CD4-positive, alpha-beta T cell treated with Interleukin-4 for 4 hours (primary cell): ENCODE measurements at regions not wholly inside any gene's neighbourhood (a gene's known extent, or its start where the extent isn't known, plus 50 kb on each side); places are given as distances from the start of the nearest gene placed in this dataset.

Source experiments
- DNase-seq: peaks from one replicate; pipeline ENCODE4 v3.0.0-alpha.2; 2020

DNA sequence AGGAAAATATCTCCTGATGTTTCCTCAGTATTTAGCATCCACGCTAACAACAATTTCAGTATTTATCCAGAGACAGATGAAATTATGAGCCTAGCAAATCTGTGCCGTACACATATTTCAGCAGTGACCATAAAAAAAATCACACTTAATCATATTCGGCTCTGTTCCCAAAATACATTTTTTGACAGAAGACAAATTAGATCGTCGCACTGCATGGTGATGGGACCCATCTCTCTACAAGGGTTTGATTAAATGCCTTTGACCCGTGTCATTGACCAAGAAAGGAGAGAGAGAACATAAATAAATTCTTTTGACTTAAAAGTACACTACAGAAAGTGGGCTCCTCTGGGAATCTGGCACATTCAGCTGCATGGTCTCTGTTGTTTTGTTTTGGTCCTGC, 215.3 kb upstream of the SEMA6D start:
- no peak for DNase-seq

DNA sequence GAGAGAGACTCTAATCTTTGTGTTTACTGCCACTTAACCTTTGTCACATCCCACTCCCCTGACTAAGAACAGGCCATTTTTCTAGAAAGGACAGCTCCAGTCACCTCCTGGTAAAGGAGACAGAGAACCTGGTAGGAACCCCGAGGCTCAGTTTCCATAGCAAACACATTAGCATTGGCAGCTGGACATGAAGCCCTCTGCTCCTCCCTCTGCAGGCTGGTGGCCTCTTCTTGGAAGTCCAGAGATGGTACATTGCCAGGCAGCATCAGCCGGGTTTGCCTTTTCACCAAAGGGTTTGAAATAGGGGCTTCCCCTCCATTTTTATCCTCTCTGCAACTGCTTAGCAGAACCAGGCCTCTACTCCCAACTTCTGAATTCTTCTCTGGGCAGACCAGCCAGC, 213.4 kb upstream of the SEMA6D start:
- DNase-seq: no peak

DNA sequence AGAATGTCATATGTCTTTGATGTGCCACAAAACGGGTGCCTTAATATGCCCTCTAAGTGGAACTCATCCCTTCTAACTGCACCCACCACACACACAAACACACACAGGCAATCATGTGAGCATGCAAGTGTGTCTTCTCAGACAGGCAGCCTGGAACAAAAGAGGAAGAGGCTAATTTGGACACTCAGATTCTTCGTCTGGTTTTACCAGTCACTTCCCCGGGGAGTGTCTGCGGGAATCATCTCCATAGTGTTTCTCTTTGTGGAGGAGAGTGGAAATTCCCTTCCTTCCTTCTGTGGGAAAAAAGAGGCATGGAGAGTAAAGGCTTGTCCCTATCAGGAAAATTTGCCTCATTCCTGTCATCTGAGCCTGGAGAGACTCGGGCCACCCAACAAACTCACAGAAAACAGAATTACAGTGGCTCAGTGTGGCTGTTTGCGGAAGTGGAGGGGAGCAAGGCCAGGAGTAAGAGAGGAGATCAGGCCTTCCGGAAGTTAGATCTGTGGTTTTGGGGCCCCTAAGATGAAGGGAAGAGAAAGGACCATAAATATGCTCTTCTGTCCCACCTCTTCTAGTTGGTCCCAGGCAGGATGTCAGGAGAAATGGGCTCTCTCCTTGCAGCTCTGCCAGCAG, 212.6 kb upstream of the SEMA6D start:
- no peak for DNase-seq

DNA sequence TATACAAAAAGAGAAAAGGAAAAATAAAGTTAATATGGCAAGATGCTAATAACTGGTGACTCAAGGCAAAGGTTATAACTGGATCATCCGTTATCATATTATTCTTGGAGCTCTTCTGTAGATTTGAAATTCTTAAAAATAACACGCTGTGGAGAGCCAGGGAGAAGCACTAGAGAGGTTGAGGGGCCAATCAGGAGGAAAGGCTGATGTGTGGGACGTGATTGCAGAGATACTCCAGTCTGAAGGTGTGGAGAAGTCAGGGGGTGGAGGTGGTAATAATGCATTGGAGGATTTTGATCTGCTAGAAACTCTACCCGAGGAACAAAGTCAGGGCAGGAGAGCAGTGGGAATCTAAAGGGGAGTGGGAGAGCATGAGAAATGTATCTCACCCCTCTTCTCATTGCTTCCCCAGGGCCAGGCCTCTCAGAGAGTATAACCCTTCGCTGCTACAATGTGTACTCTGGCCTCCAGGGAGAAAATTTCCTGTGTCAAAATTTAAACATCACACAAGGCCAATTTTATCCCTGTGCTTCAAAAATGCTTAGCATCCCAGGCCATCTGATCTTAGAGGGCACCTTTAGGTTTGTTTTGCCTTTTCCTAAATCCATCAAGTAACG, 211.5 kb upstream of the SEMA6D start:
- DNase-seq: no peak

DNA sequence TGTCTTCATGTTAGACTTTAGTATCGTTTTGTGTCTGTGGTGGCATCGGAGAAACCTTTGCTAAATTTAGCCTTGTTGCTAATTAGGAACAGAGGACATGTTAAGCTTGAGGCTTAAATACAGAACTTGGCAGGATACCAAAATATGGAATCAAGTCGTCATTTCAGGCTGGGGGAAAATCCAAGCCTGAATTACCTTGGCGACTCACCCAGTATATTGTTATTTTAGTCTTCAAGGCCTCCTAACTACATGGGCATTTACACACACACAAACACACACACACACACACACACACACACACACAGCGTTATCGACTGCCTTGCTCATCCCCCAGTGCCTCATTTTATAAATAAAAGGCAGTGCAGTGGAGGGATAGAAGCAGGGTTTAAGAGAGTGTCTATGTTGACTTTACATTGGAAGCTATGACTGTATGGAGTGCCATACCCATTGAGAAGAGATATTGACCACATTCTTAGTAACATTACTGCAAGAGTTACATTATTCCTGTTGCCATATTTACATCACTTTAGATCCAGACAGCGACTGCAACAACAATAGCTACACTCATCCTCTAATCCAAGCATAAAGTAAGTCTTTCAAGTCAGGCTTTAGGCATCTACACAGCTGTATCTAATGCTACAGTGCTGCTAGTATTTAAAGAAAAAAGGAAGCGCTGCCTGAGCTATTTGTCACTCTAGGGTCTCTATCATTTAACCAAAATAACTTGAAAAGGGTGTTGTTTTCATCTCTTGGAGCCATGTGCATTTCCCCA, 210.8 kb upstream of the SEMA6D start:
- no peak for DNase-seq

DNA sequence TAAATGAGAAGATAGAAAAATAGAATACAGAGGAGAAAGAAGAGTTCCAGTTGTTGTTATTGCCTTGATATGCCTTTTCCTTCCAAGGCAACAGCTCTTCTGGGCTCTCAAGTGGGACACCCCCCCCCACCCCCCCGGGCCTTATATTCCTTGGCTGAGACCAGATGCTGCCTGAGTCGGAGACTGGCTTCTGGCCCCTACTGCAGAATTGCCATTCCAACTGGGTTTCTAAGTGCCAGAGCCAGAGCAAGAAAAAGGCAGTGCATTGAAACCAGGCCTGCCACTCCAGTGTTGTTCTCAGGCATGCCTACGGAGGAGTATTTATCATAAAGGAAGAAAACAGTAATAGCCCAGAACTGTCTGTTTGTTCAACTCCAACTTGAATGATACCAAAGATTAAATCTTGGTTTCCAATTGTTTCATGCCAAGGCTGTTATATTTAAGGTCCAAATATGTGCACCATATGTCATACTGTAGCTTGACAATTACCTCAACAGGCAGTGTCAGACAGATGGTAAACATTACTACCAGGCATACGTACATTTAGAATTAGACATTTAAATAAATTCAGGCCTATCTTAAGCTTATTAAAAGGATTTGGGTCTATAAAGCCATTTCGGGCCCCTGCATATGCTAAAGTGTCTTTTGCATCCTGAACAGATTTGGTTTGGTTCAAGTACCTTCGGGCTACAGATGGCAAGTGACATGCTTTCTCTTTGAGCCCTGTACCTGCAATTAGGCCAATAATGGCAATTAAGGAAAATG, 209.9 kb upstream of the SEMA6D start:
- DNase-seq: no peak

DNA sequence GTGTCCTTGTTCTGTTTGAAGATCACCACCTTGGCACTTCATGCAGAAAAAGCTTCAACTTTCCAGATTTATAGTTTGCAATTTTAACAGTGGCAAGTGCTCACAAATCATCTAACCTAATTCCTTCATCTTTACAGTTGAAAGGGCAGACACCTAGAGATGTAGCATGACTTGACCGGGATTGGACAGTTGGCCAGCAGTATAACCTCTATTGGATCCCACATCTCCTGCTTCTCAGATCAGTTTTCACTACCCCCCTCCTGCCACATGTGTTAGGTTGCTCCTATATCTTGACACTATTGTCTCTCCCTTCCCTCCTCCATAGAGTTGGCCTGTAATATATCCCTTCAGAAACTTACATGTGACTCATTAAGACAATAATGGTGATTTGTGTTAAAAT, 206.0 kb upstream of the SEMA6D start:
- no peak for DNase-seq

DNA sequence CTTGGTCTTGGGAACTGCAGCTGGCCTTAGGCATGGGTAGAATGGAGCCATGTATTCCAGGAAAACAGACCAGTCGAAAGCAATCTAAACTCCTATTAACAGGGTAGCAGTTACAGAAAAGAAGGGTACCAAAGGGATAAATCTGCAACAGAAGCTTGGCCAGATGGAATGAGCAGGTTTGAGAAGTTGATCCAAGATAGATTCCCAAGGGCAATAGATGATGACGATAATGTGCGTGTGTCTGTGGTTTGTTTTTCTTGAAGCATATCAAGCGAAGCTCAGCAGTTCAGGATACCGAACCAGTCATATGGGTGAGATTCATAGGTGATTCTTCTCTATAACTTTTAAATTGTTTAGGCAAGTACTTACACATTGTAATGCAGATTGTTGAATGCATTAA, 203.8 kb upstream of the SEMA6D start:
- DNase-seq: no peak

DNA sequence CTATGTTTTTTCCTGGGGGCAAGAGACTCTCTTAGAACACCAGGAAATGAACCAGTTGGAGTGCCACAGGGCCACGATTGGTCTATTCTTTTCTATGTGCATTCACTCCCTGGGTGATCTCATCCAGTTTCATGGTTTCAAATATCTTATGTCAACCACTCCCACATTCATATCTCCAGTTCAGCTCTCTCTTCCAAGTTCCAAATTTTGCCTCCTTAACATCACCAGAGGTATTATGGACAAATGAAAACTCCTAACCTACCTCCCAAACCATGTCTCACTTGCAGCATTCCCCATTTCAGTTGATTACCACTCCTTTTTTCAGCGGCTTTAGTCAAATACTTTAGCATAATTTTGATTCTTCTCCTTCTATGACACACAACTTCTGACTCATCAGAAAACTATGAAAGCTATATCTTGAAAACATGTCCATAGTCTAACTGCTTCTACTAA, 203.1 kb upstream of the SEMA6D start:
- no peak for DNase-seq

DNA sequence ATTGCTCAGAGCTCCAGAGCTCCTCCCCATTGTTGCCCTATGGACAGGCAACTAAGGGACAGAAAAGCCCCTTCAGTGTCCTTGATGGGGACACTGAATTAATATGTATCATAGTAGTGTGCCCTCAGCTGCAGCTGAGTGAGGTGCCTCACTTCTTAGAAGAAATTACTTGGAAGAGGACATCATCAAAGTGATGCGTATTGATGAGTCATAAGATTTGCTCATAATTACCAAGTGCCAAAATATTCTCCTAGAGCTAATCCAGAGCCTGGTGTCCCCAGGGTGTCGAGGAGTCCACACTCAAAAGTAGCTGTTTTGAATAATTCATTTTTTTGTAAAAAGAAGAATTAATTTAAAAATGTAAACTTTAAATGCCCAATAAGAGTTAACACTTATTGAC, 200.7 kb upstream of the SEMA6D start:
- no peak for DNase-seq

DNA sequence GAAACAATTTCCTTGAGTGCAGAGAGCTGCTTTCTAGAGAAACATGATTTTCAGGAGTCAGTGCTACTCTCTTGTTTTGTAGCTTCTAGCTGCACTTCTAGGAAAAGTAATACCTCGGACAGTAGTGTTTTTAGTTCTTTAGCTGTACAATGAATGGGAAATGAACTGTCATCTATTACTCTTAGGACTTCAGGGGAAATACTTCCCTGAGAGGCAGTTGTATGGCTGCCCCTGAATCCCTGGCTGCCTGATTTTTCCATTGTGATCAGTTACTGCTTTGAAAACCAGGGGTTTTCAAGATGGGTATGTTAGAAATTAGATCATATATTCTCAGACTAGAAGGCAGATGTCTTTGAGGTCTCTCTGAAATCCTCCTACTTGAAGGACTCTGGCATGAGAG, 200.3 kb upstream of the SEMA6D start:
- DNase-seq: no peak

DNA sequence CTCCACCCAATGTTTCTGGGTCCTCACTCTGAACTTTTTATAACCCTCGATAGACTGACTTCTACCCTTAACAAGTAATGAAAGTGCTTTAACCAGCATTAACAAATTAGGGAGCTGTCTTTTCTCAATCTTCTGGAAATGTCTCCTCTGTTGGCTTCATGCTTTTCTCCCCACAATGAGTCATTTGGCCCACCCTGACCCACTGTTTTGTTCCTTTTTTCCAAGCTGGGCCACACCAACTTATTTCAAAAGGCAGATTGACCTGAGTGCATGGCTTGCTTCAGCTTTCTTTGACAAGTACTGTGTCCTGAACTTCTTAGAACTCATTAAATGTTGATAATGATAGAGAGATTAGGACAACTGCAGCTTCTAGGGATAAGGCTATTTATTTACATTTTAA, 199.6 kb upstream of the SEMA6D start:
- no peak for DNase-seq

DNA sequence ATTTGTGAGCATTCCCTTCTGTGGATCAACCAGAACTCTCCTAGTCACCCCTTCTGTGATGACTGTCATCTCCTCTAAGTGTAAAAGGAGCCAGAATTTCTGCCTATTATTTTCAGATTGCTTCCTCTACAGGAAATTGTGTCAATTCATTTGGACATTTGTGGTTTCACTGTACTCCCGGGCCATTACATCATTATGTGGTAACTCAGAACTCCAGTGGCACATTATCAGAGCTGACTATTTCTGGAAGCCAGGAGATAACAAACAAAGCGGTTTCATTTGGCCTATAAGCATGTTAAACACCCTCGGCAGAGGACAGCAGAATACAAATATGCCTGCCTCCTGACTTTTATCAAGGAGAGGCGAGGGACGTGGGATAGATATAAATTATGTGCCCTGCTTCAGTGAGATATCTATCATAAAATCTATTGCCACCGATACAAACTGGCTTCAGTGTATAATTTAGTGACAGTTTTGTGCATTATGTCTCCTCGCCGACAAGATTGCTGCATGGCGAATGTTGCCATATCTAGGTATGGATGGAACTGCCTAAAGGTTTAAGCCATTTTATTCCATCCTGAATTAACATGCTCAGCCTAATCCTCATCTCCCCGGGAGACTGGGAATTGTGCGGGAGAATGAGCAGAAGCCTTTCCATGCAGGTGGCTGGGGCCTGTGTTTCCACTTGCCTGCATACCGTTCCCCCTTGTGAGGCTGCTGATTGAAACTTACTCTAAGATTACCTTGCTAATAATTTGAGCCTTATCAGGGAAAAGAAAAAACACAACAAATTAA, 193.4 kb upstream of the SEMA6D start:
- no peak for DNase-seq

DNA sequence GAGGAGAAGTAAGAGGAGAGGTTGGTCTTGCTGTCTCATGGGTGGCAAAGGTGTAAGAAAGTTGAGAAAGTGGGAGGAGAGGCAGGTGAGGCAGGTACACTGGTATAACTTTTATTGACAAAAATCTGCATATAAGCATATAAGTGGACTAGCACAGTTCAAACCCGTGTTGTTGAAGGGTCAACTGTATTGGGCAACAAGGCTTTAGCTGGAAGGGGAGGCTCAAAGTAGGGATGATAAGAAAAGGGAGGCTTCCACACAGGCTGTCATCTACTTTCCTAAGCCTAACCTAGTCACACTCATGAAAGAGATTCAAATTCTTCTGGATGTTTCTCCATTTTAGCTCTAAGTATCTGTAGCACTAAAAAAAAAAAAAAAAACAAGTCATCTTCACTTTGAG, 188.1 kb upstream of the SEMA6D start:
- no peak for DNase-seq

DNA sequence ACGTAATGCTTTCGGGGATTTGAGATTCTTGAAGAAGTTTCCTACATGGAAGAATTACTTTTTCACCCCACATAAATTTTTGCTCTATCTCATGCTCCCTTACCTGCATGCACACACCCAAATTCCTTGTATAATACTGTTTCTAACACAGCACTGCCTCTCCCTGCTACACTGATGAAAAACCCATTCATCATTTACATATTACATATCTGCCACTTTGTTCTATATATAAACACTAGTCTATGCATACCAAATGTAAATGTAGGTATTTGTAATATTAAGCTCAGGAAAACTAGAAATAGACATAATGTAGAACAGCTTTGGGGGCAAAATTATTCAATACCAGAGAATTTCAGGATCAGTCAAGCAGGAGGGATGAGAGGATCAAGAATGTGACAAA, 182.6 kb upstream of the SEMA6D start:
- no peak for DNase-seq

DNA sequence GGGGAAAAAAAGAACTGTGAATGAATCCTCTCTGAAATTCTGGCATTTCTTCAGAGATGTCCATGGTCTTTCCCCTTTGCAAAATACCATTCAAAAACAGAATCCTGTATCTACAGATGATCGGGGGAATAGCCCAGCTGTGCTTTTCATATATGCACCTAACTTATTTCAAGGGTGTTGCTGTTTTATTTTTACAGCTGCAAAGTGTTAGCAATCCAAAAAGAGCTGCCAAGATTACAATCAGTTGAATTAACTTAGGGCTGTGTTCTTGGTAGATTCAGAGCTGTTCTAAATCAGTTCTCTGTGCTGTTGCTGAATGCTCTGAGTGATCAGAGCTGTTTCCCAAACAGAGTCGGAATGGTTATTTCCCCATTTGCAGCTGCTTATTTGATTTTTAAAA, 175.7 kb upstream of the SEMA6D start:
- DNase-seq: no peak

DNA sequence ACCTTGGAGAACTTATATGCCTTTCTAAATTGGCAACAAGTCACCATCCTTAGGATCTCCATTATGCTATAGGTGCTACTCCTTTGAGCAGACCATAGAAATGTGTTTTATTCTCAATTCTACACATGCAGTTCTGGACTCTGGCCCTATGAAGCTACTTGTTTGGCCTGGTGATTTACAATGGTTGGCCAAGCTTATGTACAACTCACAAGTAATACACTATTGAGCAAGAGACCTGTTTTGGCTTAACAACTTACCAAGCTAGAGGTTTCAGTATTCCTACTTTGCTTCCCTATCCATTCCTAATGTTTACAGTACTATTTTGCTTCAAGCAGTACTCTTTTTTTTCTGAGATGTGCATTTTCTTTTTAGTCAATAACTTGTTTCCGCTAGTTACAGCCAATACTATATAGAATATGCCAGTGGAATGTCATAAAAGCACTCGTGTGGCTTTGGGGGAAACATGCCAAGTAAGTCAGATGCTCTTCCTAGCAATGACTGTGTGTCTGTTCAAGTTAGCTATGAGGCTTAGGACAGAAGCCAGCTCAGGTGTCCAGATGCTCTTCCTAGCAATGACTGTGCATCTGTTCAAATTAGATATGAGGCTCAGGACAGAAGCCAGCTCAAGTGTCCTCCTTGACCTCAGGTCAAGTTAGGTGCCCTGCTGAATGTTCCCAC, 174.9 kb upstream of the SEMA6D start:
- DNase-seq: no peak

DNA sequence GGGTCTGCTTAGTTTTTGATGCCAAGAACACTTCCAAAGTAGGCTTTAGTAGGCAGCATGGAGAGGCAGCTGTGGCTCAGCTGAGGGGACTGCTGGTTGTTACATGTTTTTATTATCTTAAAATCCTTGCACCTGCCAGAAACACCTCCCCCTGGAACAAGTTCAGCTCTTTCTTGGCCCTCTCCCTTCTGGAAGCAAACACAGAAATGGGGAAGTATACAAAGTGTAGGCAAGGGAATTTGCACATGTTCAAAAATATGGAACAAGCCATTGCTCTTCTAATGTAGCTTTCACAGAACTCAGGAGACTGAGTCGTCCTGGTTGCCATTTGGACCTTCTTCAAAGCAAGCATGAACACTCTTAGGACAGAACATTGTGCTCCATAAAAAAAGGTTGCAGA, 169.1 kb upstream of the SEMA6D start:
- DNase-seq: no peak

DNA sequence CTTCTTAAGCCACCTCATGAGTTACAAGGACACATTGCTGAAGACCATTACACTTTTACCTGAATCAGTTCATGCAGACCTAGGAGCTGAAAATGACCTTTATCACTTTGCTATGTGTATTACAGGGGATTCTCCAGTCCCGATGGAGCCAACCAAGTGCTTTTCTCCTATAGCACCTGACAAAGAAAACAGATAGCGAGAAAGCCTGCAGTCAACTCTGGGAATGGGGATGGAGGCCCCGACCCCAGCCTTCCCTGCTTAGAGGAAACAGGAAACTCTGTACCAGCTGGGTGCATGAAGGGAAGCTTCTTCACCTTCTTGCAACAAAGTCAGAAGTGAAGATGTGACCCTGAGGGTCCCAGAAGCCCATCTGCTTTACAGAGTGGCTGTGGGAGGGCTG, 168.3 kb upstream of the SEMA6D start:
- no peak for DNase-seq

DNA sequence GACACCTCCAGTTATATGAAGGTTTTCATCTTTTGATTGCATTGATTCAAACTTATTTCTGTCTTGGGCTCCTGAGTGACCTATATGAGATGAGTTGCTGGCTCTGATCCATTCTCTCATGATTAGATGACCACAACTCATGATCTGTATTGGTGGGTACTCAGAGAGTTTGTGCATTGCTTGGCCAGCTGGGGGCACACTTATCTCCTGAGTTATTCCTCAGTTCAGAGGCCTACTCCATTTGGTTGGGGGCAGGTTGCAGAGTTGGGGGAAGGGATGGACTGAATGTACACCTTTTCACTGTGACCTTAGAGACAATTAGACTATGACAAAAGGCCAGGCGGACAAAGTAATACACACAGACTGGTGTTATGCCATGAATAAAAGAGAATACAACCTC, 166.2 kb upstream of the SEMA6D start:
- DNase-seq: no peak

DNA sequence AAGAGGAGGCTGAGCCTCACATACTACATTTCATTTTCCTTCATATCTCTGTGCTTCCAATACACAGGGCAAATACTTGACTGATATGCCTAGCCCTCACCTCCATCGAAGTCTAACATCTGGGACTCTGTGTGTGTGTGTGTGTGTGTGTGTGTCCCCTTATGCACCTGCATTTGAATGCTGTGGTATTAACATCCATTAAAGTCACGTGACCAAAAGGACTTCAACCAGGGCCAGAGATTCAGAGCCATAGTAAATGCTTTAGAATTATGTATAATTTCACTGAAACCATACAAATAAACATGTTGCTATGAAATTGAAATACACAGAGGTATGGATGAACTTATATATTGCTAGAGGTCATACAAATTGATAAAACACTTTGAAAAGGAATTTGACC, 165.8 kb upstream of the SEMA6D start:
- no peak for DNase-seq

DNA sequence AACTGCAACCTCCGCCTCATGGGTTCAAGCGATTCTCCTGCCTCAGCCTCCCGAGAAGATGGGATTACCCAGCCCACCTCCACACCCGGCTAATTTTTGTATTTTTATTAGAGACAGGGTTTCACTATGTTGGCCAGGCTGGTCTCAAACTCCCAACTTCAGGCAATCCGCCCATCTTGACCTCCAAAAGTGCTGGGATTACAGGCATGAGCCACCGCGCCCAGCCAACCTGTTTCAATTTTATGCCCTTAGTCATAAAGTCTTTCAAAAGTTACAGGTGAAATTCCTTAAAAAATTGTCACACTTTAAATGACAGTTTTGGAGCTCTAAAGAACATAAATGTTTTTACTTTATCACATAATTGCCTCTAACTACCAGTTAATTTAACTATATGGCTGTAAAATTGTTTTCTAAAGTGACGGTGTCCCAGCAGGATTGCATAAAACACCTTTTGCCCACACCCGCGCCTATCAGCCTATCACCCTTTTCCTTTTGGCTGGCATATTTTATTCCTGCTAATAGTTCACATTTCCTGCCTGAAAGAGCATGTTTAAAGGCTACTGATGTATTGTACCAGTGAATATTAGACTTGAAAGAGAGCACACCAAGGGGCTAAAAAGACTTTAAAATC, 164.2 kb upstream of the SEMA6D start:
- no peak for DNase-seq
